GM12878 (cell line): ENCODE measurements at regions not wholly inside any gene's neighbourhood (a gene's known extent, or its start where the extent isn't known, plus 50 kb on each side); places are given as distances from the start of the nearest gene placed in this dataset.

Source experiments
- ATAC-seq: fragments of 200-7000 bp; cut with Tn5 transposase; 3 replicates; pipeline ENCODE4 v1.9.1; 2020; ENCODE audit warnings: mild to moderate bottlenecking, moderate library complexity
- BruUV-seq: library from RNA; stranded (reverse); fragments of 400-500 nt; replicated peaks from 2 replicates; lab custom pipeline; 2021; lab: Mats Ljungman, UMichigan
- CTCF ChIA-PET: fragments of 300-600 bp; sonication (Branson Sonifier 250); formaldehyde crosslinking; extraction: SDS; loops from one replicate; lab custom pipeline; 2021; ENCODE audit warnings: inconsistent platforms; lab: Yijun Ruan, JAX
- POLR2A ChIA-PET: fragments of 350-600 bp; formaldehyde crosslinking; extraction: SDS; loops from one replicate; lab custom pipeline; 2021; ENCODE audit warnings: inconsistent platforms; lab: Charles Lee
- RAD21 ChIA-PET: fragments of 300-600 bp; sonication (Branson Sonifier 250); formaldehyde crosslinking; loops from one replicate; lab custom pipeline; 2023; ENCODE audit warnings: antibody characterized with exemption; ENCODE audit not compliant: unreplicated experiment; lab: Charles Lee
- SMC1A ChIA-PET: fragments of 300-600 bp; sonication (Branson Sonifier 250); formaldehyde crosslinking; loops from one replicate; lab custom pipeline; 2023; ENCODE audit not compliant: unreplicated experiment, uncharacterized antibody; lab: Charles Lee
- DNase-seq: peaks from one replicate; pipeline ENCODE4 v3.0.0-alpha.2; 2011; ENCODE audit warnings: low read depth, low spot score
- FAIRE-seq: peaks from 3 replicates; lab custom pipeline; 2011; peaks lifted over from hg19 to GRCh38; lab: Jason Lieb, UNC
- H2AFZ ChIP-seq: 2 replicates; pipeline ENCODE4 v1.6.0; 2011; ENCODE audit warnings: low read depth, low read length, control low read depth; ENCODE audit not compliant: control insufficient read depth
- H3K27ac ChIP-seq: 2 replicates; pipeline ENCODE4 v1.5.1; 2011; ENCODE audit warnings: control low read depth; ENCODE audit not compliant: control insufficient read depth, insufficient read depth
- H3K27me3 ChIP-seq, 2 experiments: replicated peaks in 1 of 2; 2 replicates each; pipeline versions ENCODE4 v1.6.0 to v1.6.1; 2011; ENCODE audit warnings: low read length in 1 of 2; ENCODE audit not compliant: control insufficient read depth in 2 of 2, insufficient read depth in 2 of 2
- H3K36me3 ChIP-seq, 2 experiments: 2 replicates each; pipeline ENCODE4 v1.5.1; 2011; ENCODE audit warnings: low read length in 1 of 2; ENCODE audit not compliant: control insufficient read depth in 2 of 2, insufficient read depth in 2 of 2
- H3K4me1 ChIP-seq: 2 replicates; pipeline ENCODE4 v1.6.1; 2011; ENCODE audit warnings: mild to moderate bottlenecking, low read length, moderate library complexity, mixed read lengths; ENCODE audit not compliant: control insufficient read depth, insufficient read depth
- H3K4me2 ChIP-seq: 2 replicates; pipeline ENCODE4 v1.6.0; 2011; ENCODE audit warnings: control low read depth; ENCODE audit not compliant: control insufficient read depth, insufficient read depth
- H3K4me3 ChIP-seq: fragments of 200-600 bp; sonication (generic); 2 replicates; pipeline ENCODE4 v1.5.1; 2016
- H3K79me2 ChIP-seq: 2 replicates; pipeline ENCODE4 v1.6.0; 2011; ENCODE audit warnings: low read length; ENCODE audit not compliant: control insufficient read depth, insufficient read depth
- H3K9ac ChIP-seq: 2 replicates; pipeline ENCODE4 v1.8.0; 2011; ENCODE audit warnings: low read length, control low read depth, mixed read lengths; ENCODE audit not compliant: control insufficient read depth, insufficient read depth
- H3K9me3 ChIP-seq: replicated peaks from 3 replicates; pipeline ENCODE4 v1.5.1; 2011; ENCODE audit warnings: mild to moderate bottlenecking, low read length; ENCODE audit not compliant: control insufficient read depth, insufficient read depth
- H4K20me1 ChIP-seq: 2 replicates; pipeline ENCODE4 v1.6.0; 2011; ENCODE audit not compliant: control insufficient read depth, insufficient read depth
- CBX5 ChIP-seq: sonication (generic); IDR thresholded peaks from 2 replicates; pipeline ENCODE4 v1.6.1; 2016; ENCODE audit warnings: low read depth, moderate library complexity, mild to moderate bottlenecking, inconsistent platforms
- CHD4 ChIP-seq: fragments of 200-600 bp; sonication (generic); IDR thresholded peaks from 2 replicates; pipeline ENCODE4 v1.6.1; 2016; ENCODE audit warnings: mild to moderate bottlenecking
- EZH2 ChIP-seq: IDR thresholded peaks from 2 replicates; pipeline ENCODE4 v1.6.1; 2012; ENCODE audit warnings: low read depth, mild to moderate bottlenecking, control low read depth, inconsistent platforms, low read length, borderline replicate concordance; ENCODE audit not compliant: control insufficient read depth
- FOXM1 ChIP-seq: IDR thresholded peaks from 2 replicates; pipeline ENCODE4 v1.6.1; 2012; ENCODE audit warnings: low read depth, mild to moderate bottlenecking, inconsistent platforms, low read length, moderate library complexity
- JUNB ChIP-seq: IDR thresholded peaks from 2 replicates; pipeline ENCODE4 v1.6.1; 2016; ENCODE audit warnings: antibody characterized with exemption, mild to moderate bottlenecking
- JUND ChIP-seq: IDR thresholded peaks from 2 replicates; pipeline ENCODE4 v1.6.1; 2012; ENCODE audit warnings: low read depth, mild to moderate bottlenecking, low read length, improper control_type of control experiment, moderate library complexity
- NR2C2 ChIP-seq: IDR thresholded peaks from 2 replicates; pipeline ENCODE4 v1.6.1; 2011; ENCODE audit warnings: borderline replicate concordance, low read depth; ENCODE audit not compliant: control insufficient read depth, insufficient read length
- YBX1 ChIP-seq: fragments of 450-650 bp; IDR thresholded peaks from 2 replicates; pipeline ENCODE4 v1.6.1; 2016; ENCODE audit warnings: antibody characterized with exemption
- ZBTB33 ChIP-seq: fragments of 450-650 bp; IDR thresholded peaks from 2 replicates; pipeline ENCODE4 v1.6.1; 2017; ENCODE audit warnings: mild to moderate bottlenecking
- WGBS: methylation state at CpG from one replicate; pipeline ENCODE4 v1.1.6; 2016; ENCODE audit warnings: low lambda C conversion rate; ENCODE audit not compliant: insufficient replicate concordance, insufficient coverage; ENCODE audit errors: missing lambda C conversion rate; 5-methylcytosine and 5-hydroxymethylcytosine counted together
- in situ Hi-C: fragments of 300-500 bp; cut with MboI; formaldehyde crosslinking; loops from 9 replicates; pipeline ENCODE4 v1.14.3; 2018; ENCODE audit warnings: mixed read lengths
- intact Hi-C: fragments of 100-400 bp; cut with micrococcal nuclease; formaldehyde crosslinking; loops from one replicate; pipeline ENCODE4 v1.14.2; 2022; ENCODE audit not compliant: unreplicated experiment
- TF ChIP-seq, protein P1 (sequence below): fragments of 450-650 bp; IDR thresholded peaks from 2 replicates; pipeline ENCODE4 v1.6.1; 2016; ENCODE audit warnings: mild to moderate bottlenecking

GRCh38 chr21:25244735-25245134 lies 362.5 kb downstream of the MRPL39 start (continued):
- TF ChIP-seq ZBTB33 = no peak
- TF ChIP-seq JUND = no peak

DNA sequence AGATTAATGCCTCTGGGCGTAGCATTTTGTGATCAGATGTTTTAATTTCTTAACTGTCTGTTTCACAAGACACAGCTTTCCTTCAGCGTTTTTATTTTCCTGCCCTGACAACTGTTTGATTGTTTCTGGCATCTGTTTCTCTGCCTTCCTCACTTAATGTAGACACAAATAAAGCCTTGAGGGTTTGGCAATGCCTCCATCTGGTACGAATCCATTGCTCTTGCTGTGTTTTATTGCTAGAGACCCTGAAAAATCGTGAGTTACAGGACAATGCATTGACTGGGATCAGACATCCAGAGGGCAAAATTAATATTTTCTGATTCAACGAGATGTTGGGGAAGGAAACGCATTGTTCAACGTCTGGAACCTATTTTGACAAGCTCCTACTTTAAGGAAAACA lies 363.5 kb downstream of the MRPL39 start:
- BruUV-seq = no TSS peak
- no peaks in the 10 kb centered on the region for H3K36me3 ChIP-seq
- no peak for ATAC-seq
- CTCF ChIA-PET = no interaction called here
- intact Hi-C loops (no loop called here), in situ Hi-C loops (no loop called here)
- no peak overlapping the region for H3K4me3 ChIP-seq
- H3K9me3 ChIP-seq = peaks cover 3% of the 10 kb centered on the region; the same call in 2 of the 3 replicates
- no peak for DNase-seq
- no peak overlapping the region for H2AFZ ChIP-seq
- SMC1A ChIA-PET = no interaction called here
- TF ChIP-seq, protein P1, sequence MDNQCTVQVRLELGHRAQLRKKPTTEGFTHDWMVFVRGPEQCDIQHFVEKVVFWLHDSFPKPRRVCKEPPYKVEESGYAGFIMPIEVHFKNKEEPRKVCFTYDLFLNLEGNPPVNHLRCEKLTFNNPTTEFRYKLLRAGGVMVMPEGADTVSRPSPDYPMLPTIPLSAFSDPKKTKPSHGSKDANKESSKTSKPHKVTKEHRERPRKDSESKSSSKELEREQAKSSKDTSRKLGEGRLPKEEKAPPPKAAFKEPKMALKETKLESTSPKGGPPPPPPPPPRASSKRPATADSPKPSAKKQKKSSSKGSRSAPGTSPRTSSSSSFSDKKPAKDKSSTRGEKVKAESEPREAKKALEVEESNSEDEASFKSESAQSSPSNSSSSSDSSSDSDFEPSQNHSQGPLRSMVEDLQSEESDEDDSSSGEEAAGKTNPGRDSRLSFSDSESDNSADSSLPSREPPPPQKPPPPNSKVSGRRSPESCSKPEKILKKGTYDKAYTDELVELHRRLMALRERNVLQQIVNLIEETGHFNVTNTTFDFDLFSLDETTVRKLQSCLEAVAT = no peak
- TF ChIP-seq NR2C2 (no peak), CBX5 (no peak), EZH2 (no peak), JUNB (no peak), FOXM1 (no peak), YBX1 (no peak), CHD4 (no peak)
- FAIRE-seq = no peak
- H3K9ac ChIP-seq = no peak overlapping the region
- no peaks in the 10 kb centered on the region for H4K20me1 ChIP-seq
- WGBS = 50% methylated on average over 7 of the region's 7 CpGs
- H3K79me2 ChIP-seq = no peaks in the 10 kb centered on the region
- POLR2A ChIA-PET = no interaction called here
- H3K4me2 ChIP-seq = no peak overlapping the region
- no peaks in the 10 kb centered on the region for H3K27me3 ChIP-seq
- H3K27ac ChIP-seq = no peak overlapping the region
- RAD21 ChIA-PET = no interaction called here
- H3K4me1 ChIP-seq = no peaks in the 10 kb centered on the region
